GM12878 (cell line): ENCODE measurements at regions not wholly inside any gene's neighbourhood (a gene's known extent, or its start where the extent isn't known, plus 50 kb on each side); places are given as distances from the start of the nearest gene placed in this dataset.

Source experiments
- ATAC-seq: fragments of 200-7000 bp; cut with Tn5 transposase; 3 replicates; pipeline ENCODE4 v1.9.1; 2020; ENCODE audit warnings: mild to moderate bottlenecking, moderate library complexity
- BruUV-seq: library from RNA; stranded (reverse); fragments of 400-500 nt; replicated peaks from 2 replicates; lab custom pipeline; 2021; lab: Mats Ljungman, UMichigan
- CTCF ChIA-PET: fragments of 300-600 bp; sonication (Branson Sonifier 250); formaldehyde crosslinking; extraction: SDS; loops from one replicate; lab custom pipeline; 2021; ENCODE audit warnings: inconsistent platforms; lab: Yijun Ruan, JAX
- POLR2A ChIA-PET: fragments of 350-600 bp; formaldehyde crosslinking; extraction: SDS; loops from one replicate; lab custom pipeline; 2021; ENCODE audit warnings: inconsistent platforms; lab: Charles Lee
- RAD21 ChIA-PET: fragments of 300-600 bp; sonication (Branson Sonifier 250); formaldehyde crosslinking; loops from one replicate; lab custom pipeline; 2023; ENCODE audit warnings: antibody characterized with exemption; ENCODE audit not compliant: unreplicated experiment; lab: Charles Lee
- SMC1A ChIA-PET: fragments of 300-600 bp; sonication (Branson Sonifier 250); formaldehyde crosslinking; loops from one replicate; lab custom pipeline; 2023; ENCODE audit not compliant: unreplicated experiment, uncharacterized antibody; lab: Charles Lee
- DNase-seq: peaks from one replicate; pipeline ENCODE4 v3.0.0-alpha.2; 2011; ENCODE audit warnings: low read depth, low spot score
- FAIRE-seq: peaks from 3 replicates; lab custom pipeline; 2011; peaks lifted over from hg19 to GRCh38; lab: Jason Lieb, UNC
- H2AFZ ChIP-seq: 2 replicates; pipeline ENCODE4 v1.6.0; 2011; ENCODE audit warnings: low read depth, low read length, control low read depth; ENCODE audit not compliant: control insufficient read depth
- H3K27ac ChIP-seq: 2 replicates; pipeline ENCODE4 v1.5.1; 2011; ENCODE audit warnings: control low read depth; ENCODE audit not compliant: control insufficient read depth, insufficient read depth
- H3K27me3 ChIP-seq, 2 experiments: replicated peaks in 1 of 2; 2 replicates each; pipeline versions ENCODE4 v1.6.0 to v1.6.1; 2011; ENCODE audit warnings: low read length in 1 of 2; ENCODE audit not compliant: control insufficient read depth in 2 of 2, insufficient read depth in 2 of 2
- H3K36me3 ChIP-seq, 2 experiments: 2 replicates each; pipeline ENCODE4 v1.5.1; 2011; ENCODE audit warnings: low read length in 1 of 2; ENCODE audit not compliant: control insufficient read depth in 2 of 2, insufficient read depth in 2 of 2
- H3K4me1 ChIP-seq: 2 replicates; pipeline ENCODE4 v1.6.1; 2011; ENCODE audit warnings: mild to moderate bottlenecking, low read length, moderate library complexity, mixed read lengths; ENCODE audit not compliant: control insufficient read depth, insufficient read depth
- H3K4me2 ChIP-seq: 2 replicates; pipeline ENCODE4 v1.6.0; 2011; ENCODE audit warnings: control low read depth; ENCODE audit not compliant: control insufficient read depth, insufficient read depth
- H3K4me3 ChIP-seq: fragments of 200-600 bp; sonication (generic); 2 replicates; pipeline ENCODE4 v1.5.1; 2016
- H3K79me2 ChIP-seq: 2 replicates; pipeline ENCODE4 v1.6.0; 2011; ENCODE audit warnings: low read length; ENCODE audit not compliant: control insufficient read depth, insufficient read depth
- H3K9ac ChIP-seq: 2 replicates; pipeline ENCODE4 v1.8.0; 2011; ENCODE audit warnings: low read length, control low read depth, mixed read lengths; ENCODE audit not compliant: control insufficient read depth, insufficient read depth
- H3K9me3 ChIP-seq: replicated peaks from 3 replicates; pipeline ENCODE4 v1.5.1; 2011; ENCODE audit warnings: mild to moderate bottlenecking, low read length; ENCODE audit not compliant: control insufficient read depth, insufficient read depth
- H4K20me1 ChIP-seq: 2 replicates; pipeline ENCODE4 v1.6.0; 2011; ENCODE audit not compliant: control insufficient read depth, insufficient read depth
- ETV6 ChIP-seq, 2 experiments: fragments of 450-650 bp in 1 of 2; IDR thresholded peaks in 1 of 2; conservative IDR thresholded peaks in 1 of 2; 2 replicates each; pipeline ENCODE4 v1.6.1; 2014; ENCODE audit warnings: antibody characterized with exemption in 1 of 2, borderline replicate concordance in 1 of 2, low read depth in 1 of 2, mild to moderate bottlenecking in 1 of 2, moderate library complexity in 1 of 2
- JUND ChIP-seq: IDR thresholded peaks from 2 replicates; pipeline ENCODE4 v1.6.1; 2012; ENCODE audit warnings: low read depth, mild to moderate bottlenecking, low read length, improper control_type of control experiment, moderate library complexity
- NBN ChIP-seq: fragments of 450-650 bp; IDR thresholded peaks from 2 replicates; pipeline ENCODE4 v1.6.1; 2016
- NFIC ChIP-seq: IDR thresholded peaks from 2 replicates; pipeline ENCODE4 v1.6.1; 2012; ENCODE audit warnings: low read depth, mild to moderate bottlenecking, inconsistent platforms, low read length, moderate library complexity
- PAX5 ChIP-seq: IDR thresholded peaks from 2 replicates; pipeline ENCODE4 v1.6.1; 2011; ENCODE audit warnings: low read depth, low read length, borderline replicate concordance
- PAX8 ChIP-seq: fragments of 450-650 bp; IDR thresholded peaks from 2 replicates; pipeline ENCODE4 v1.6.1; 2017; ENCODE audit warnings: mild to moderate bottlenecking, moderate library complexity
- SIX5 ChIP-seq: IDR thresholded peaks from 2 replicates; pipeline ENCODE4 v1.6.1; 2011; ENCODE audit warnings: mild to moderate bottlenecking, low read depth, low read length, moderate library complexity; ENCODE audit not compliant: severe bottlenecking
- TCF7 ChIP-seq: IDR thresholded peaks from 2 replicates; pipeline ENCODE4 v1.6.1; 2014; ENCODE audit warnings: antibody characterized with exemption, borderline replicate concordance
- ZNF24 ChIP-seq: fragments of 450-650 bp; IDR thresholded peaks from 2 replicates; pipeline ENCODE4 v1.6.1; 2017; ENCODE audit warnings: antibody characterized with exemption, mild to moderate bottlenecking
- WGBS: methylation state at CpG from one replicate; pipeline ENCODE4 v1.1.6; 2016; ENCODE audit warnings: low lambda C conversion rate; ENCODE audit not compliant: insufficient replicate concordance, insufficient coverage; ENCODE audit errors: missing lambda C conversion rate; 5-methylcytosine and 5-hydroxymethylcytosine counted together
- in situ Hi-C: fragments of 300-500 bp; cut with MboI; formaldehyde crosslinking; loops from 9 replicates; pipeline ENCODE4 v1.14.3; 2018; ENCODE audit warnings: mixed read lengths
- intact Hi-C: fragments of 100-400 bp; cut with micrococcal nuclease; formaldehyde crosslinking; loops from one replicate; pipeline ENCODE4 v1.14.2; 2022; ENCODE audit not compliant: unreplicated experiment
- TF ChIP-seq, protein P1 (sequence below): fragments of 150-350 bp; IDR thresholded peaks from 2 replicates; pipeline ENCODE4 v1.6.1; 2016; ENCODE audit warnings: low read depth, low read length
- TF ChIP-seq, protein P2 (sequence below): IDR thresholded peaks from 2 replicates; pipeline ENCODE4 v1.6.1; 2012; ENCODE audit warnings: mild to moderate bottlenecking, low read depth, low read length

DNA sequence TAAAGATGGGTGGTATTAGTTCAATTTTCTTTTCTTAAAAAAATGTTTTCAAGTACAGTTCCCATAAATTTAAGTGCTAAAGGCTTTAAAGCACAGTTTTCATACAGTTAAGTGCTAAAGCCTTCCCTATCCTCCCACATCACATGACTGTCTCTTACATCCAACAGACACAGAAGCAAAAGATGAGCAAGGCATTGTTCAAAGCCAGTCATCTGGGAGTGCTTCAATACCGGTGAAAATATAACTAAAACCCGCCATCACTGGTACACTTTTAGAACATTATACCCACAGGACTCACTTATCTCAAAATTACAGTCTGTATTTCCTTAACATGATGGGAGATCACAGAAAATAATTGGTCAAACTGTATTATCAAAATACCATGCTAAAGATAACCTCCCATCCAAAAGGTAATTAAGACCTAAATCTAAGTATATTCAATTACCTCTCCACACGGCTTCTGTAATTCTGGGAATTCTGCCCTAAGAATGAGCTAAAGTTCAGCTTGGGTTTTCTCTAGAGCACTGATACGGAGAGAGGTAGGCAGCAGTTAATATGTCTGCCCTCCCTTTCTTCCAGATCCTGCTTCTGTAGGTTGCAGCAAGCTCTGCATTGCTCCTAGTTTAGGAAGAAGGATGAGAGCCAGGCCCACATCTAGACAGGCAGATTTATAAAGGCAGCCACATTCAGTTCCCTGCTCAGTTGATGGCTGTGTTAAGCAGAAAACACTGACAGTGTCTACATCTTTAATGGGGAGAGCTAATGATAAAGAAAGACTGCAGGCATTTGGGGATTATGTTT lies 474.8 kb upstream of the PFKP start:
- RAD21 ChIA-PET, result no interaction called here
- Histone ChIP-seq H4K20me1 (no peaks in the 10 kb centered on the region), H3K9ac (no peak overlapping the region), H3K4me3 (no peak overlapping the region), H3K79me2 (no peaks in the 10 kb centered on the region), H3K4me2 (no peak overlapping the region), H3K4me1 (no peaks in the 10 kb centered on the region), H2AFZ (no peak overlapping the region), H3K9me3 (no peaks in the 10 kb centered on the region), H3K27ac (no peak overlapping the region), H3K36me3 (no peaks in the 10 kb centered on the region), H3K27me3 (peaks cover 0 to 1% of the 10 kb centered on the region in 2 experiments; a peak in 1 of 4 replicates)
- FAIRE-seq (no peak), ATAC-seq (no peak), DNase-seq (no peak)
- TF ChIP-seq NBN, result no peak
- no peak for TF ChIP-seq PAX8
- TF ChIP-seq, protein P1, sequence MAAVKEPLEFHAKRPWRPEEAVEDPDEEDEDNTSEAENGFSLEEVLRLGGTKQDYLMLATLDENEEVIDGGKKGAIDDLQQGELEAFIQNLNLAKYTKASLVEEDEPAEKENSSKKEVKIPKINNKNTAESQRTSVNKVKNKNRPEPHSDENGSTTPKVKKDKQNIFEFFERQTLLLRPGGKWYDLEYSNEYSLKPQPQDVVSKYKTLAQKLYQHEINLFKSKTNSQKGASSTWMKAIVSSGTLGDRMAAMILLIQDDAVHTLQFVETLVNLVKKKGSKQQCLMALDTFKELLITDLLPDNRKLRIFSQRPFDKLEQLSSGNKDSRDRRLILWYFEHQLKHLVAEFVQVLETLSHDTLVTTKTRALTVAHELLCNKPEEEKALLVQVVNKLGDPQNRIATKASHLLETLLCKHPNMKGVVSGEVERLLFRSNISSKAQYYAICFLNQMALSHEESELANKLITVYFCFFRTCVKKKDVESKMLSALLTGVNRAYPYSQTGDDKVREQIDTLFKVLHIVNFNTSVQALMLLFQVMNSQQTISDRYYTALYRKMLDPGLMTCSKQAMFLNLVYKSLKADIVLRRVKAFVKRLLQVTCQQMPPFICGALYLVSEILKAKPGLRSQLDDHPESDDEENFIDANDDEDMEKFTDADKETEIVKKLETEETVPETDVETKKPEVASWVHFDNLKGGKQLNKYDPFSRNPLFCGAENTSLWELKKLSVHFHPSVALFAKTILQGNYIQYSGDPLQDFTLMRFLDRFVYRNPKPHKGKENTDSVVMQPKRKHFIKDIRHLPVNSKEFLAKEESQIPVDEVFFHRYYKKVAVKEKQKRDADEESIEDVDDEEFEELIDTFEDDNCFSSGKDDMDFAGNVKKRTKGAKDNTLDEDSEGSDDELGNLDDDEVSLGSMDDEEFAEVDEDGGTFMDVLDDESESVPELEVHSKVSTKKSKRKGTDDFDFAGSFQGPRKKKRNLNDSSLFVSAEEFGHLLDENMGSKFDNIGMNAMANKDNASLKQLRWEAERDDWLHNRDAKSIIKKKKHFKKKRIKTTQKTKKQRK, result no peak
- TF ChIP-seq ETV6 (conservative IDR thresholded peaks at IDR 0.05 in 1 of 2, IDR thresholded peaks at IDR 0.05 in 1 of 2; ENCODE audit: borderline replicate concordance in 1 of 2, low read depth in 1 of 2), result no peak
- TF ChIP-seq JUND, result no peak
- TF ChIP-seq, protein P2, sequence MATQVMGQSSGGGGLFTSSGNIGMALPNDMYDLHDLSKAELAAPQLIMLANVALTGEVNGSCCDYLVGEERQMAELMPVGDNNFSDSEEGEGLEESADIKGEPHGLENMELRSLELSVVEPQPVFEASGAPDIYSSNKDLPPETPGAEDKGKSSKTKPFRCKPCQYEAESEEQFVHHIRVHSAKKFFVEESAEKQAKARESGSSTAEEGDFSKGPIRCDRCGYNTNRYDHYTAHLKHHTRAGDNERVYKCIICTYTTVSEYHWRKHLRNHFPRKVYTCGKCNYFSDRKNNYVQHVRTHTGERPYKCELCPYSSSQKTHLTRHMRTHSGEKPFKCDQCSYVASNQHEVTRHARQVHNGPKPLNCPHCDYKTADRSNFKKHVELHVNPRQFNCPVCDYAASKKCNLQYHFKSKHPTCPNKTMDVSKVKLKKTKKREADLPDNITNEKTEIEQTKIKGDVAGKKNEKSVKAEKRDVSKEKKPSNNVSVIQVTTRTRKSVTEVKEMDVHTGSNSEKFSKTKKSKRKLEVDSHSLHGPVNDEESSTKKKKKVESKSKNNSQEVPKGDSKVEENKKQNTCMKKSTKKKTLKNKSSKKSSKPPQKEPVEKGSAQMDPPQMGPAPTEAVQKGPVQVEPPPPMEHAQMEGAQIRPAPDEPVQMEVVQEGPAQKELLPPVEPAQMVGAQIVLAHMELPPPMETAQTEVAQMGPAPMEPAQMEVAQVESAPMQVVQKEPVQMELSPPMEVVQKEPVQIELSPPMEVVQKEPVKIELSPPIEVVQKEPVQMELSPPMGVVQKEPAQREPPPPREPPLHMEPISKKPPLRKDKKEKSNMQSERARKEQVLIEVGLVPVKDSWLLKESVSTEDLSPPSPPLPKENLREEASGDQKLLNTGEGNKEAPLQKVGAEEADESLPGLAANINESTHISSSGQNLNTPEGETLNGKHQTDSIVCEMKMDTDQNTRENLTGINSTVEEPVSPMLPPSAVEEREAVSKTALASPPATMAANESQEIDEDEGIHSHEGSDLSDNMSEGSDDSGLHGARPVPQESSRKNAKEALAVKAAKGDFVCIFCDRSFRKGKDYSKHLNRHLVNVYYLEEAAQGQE, result no peak
- no peak for TF ChIP-seq PAX5
- TF ChIP-seq SIX5, result no peak
- no peak for TF ChIP-seq ZNF24
- no peak for TF ChIP-seq NFIC
- no peak for TF ChIP-seq TCF7
- POLR2A ChIA-PET, result no interaction called here
- in situ Hi-C loops (no loop called here), intact Hi-C loops (no loop called here)
- 22% methylated on average over 4 of the region's 4 CpGs for WGBS
- SMC1A ChIA-PET, result interaction anchor here (0.7 kb wide), 1 partner anchor 11 kb away, joined by 3 read pairs; no protein-coding TSS in a partner anchor
- CTCF ChIA-PET, result no interaction called here
- no TSS peak for BruUV-seq
